Activated CD4-positive, alpha-beta T cell treated with anti-CD3 and anti-CD28 coated beads for 48 hours (primary cell): ENCODE measurements at regions not wholly inside any gene's neighbourhood (a gene's known extent, or its start where the extent isn't known, plus 50 kb on each side); places are given as distances from the start of the nearest gene placed in this dataset.
A peak's percentile ranks its signal among the peaks of the same experiment; 100 is the strongest.
"Not testable (repeated sequence)": the region's sequence is repeated elsewhere in the genome, so short reads cannot be mapped to it uniquely, and the experiment has no call there.

Experiments used
- DNase-seq: peaks from one replicate; pipeline ENCODE4 v3.0.0-alpha.2; 2020

GRCh38 chr2:64888591-64889309 lies 100.4 kb upstream of the SLC1A4 start:
- no peak for DNase-seq

- DNase-seq, result no peak
Observed at GRCh38 chr2:64889803-64890202, 99.4 kb upstream of the SLC1A4 start.

DNA sequence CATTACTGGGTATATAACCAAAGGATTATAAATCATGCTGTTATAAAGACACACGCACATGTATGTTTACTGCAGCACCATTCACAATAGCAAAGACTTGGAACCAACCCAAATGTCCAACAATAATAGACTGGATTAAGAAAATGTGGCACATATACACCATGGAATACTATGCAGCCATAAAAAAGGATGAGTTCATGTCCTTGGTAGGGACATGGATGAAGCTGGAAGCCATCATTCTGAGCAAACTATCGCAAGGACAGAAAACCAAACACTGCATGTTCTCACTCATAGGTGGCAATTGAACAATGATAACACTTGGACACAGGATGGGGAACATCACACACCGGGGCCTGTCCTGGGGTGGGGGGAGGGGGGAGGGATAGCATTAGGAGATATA lies 92.6 kb upstream of the SLC1A4 start:
- not testable (repeated sequence) for DNase-seq

GRCh38 chr2:64899081-64899865 lies 89.9 kb upstream of the SLC1A4 start:
- DNase-seq, result no peak

GRCh38 chr2:64899876-64900275 lies 89.3 kb upstream of the SLC1A4 start:
- not testable (repeated sequence) for DNase-seq

DNA sequence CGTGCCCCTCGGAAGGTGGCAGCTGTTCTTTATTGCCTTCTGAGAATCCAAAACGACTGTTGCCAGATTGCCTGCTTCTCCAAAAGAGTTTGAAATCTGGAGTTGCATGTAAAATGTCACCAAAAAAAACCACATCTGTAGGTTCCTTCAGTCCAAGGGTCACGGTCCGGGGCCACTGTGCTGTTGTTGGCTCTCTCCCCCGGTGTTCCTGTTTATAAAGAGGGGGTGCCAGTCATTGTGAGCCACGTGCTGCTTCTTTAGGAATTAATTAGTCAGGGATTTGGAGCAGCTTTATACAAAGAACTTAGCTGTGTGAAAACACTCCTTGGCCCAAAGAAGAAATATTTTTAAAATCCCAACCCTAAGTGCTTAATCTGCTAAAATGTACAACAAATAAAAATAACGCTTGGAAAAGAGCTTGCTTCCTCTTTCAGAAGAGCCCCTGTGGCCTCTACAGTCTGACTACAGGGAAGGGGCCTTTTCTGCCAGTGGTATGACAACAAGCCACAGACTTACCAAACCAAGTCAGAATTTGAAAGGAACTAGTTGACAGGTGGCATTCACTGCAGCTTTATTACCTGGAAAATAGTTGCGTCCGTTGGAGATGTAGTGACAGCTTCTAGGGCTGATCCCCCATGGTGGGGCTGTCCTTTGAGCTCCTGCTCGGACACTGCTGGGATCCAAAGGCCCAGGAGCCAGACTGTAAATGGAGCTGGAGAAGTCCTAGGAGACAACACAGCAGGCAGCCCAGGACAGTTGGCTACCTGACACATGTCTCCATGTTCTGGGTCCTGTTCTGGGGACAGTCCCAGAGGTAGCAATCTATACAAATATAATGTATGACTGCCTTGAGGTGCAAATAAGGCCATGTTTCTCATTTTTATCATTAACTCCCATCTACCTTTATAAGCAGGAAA lies 84.5 kb upstream of the SLC1A4 start:
- no peak for DNase-seq

GRCh38 chr2:64905338-64906024 lies 83.7 kb upstream of the SLC1A4 start:
- DNase-seq, result no peak

GRCh38 chr2:64906853-64907536 lies 82.2 kb upstream of the SLC1A4 start:
- DNase-seq, result no peak

- no peak for DNase-seq
Observed at GRCh38 chr2:64908406-64908805, 80.8 kb upstream of the SLC1A4 start.

DNA sequence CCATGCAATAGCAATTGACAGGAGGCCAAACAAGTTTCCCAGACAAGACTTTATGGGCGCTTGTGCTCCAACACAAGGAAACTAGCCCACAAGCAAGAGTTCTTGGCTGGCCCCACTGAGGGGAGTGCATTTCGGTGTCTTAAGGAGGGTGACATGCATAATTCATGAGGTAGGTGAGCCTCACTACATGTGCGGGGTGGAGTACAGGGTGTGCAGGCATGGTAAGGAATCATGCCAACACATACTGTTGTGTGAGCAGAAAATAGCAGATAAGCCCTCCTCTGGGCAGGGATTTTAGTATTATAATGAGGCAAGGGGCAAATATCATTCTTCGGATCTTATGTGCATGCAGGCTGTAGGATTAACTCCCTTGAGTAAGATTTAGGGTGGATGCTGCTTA lies 78.7 kb upstream of the SLC1A4 start:
- no peak for DNase-seq

GRCh38 chr2:64910972-64911433 lies 78.2 kb upstream of the SLC1A4 start:
- peak; percentile 23 for DNase-seq

- peak; percentile 18 for DNase-seq
Observed at GRCh38 chr2:64913357-64913869, 75.8 kb upstream of the SLC1A4 start.

- DNase-seq, result no peak
Observed at GRCh38 chr2:64914247-64914646, 75.0 kb upstream of the SLC1A4 start.

- DNase-seq, result no peak
Observed at GRCh38 chr2:64914735-64915509, 74.3 kb upstream of the SLC1A4 start.

DNA sequence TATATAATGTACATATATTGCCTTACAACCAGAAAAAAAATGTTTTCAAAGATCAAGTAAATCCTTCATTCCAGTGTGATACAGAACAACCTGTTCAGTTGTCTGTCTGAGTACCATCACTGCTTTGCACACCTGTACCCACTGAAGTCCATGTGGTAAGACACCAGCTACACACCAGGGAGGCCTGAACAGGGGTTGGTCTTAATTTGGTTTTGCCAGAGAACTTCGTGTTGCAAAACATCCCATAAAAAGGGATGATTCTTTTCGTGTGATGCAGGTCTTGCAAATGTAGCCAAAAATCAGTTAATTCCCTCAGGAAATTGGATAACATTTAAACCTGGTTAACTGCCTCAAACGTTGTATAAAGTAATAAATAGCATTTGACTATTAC lies 73.7 kb upstream of the SLC1A4 start:
- DNase-seq, result no peak

DNA sequence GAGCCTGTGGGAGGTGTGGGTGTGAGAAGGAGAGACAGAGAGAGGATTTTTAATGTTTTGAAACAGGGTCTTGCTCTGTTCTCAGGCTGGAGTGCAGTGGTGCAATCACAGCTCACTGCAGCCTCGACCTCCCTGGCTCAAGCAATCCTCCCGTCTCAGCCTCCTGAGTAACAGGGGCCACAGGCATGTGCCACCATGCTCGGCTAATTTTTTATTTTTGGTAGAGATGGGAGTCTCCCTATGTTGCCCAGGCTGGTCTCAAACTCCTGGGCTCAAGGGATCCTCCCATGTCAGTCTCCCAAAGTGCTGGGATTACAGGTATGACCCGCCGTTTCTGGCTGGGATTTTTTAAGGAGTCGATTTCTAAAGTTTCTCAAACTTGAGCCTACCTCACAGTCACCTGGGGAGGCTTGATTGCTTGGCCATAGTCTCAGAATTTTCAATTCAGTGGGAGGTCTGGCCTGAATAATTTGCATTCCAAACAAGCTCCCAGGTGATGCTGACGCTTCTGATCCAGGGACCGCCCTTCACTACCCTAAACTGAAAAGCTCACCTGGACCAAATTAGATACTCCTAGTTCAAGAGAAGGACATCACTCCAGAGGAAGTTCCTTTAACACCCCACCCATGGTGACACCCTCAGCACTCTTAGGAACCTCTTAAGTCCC lies 70.8 kb upstream of the SLC1A4 start:
- no peak for DNase-seq

DNA sequence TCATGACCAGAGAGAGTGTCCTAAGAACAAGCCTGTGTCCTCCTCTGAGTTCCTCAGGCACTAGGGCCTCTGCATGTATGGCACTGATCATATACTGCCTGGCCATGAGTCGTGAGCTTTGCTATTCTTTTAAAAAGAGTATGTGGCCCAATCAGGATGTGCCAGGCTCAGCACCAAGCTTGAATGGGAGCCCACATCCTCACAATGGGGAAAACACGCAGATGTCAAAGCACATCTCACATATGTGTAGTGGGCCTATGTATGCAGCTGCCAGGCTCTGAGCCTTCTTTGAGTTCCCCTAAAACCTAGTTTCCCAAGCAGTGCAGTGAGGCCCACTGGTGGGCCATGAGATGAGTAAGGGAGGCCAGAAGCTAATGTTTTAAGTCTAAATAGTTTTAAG lies 69.9 kb upstream of the SLC1A4 start:
- DNase-seq, result no peak

DNA sequence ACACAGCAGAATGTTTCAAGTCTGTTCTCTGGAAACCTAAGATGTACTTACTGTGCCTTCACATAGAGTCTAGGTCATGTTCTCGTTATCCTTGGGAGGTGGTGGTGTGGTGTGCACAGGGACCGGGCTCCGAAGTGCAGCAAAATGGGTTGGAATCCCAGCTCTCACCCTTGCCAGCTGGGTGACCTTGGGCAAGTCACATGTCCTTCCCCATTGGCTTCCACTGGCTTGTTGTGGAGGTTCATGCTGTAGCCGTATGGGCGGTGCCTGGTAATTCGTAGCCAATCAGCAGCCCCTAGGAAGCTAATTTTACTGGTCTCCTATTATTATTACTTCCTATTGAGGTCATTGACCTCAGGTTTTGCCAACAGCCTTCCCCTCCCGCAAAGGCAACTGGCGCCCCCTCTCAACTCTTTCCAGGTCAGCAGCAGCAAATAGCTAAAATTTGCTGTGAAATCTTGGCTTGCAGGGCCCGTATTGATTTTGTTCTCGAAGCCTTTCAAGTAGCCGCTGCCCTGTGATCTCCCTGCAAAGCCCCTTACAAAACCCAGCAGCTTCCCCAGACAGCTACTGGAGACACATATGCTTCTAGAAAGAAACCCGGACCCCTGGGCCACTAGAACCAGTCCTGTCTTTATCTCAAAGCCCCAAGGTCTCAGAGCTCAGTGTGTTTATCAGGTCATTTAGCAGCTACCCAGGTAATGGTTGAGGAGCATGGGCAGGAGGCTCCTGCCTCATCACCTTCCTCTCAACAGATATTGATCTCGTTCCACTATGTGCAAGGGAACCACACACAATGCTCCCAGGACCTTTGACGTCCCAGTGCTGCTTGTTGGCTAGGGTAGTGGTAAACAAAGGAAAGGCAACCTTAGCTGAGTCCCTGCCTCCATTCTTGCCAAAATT lies 66.5 kb upstream of the SLC1A4 start:
- no peak for DNase-seq

DNA sequence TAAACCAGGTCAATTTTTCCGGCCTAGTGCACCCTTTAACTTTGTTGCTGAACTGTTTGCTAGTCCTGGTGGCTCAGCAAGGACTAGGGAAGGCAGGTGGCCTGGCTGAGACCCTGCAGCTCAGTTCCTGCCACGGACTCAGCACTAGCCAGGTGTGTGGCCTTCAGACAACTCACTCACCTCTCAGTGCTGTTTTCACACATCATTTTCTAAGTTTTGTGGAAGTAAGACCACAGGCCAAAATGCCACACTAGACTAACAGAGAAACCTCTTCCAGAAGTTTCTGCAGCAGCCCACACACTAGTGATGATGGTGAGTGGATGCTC lies 65.9 kb upstream of the SLC1A4 start:
- no peak for DNase-seq
